Small intestine (tissue), 7 donors: ENCODE measurements at regions not wholly inside any gene's neighbourhood (a gene's known extent, or its start where the extent isn't known, plus 50 kb on each side); places are given as distances from the start of the nearest gene placed in this dataset.

Experiments
- DNase-seq, 2 donors: peaks; one replicate each; pipeline versions ENCODE4 v3.0.0 to v3.0.0-alpha.2; 2013
- FAIRE-seq: peaks from 2 replicates; lab custom pipeline; 2012; peaks lifted over from hg19 to GRCh38; lab: Jason Lieb, UNC
- H3K27ac ChIP-seq, 3 donors: one replicate each; pipeline ENCODE4 v1.5.1; 2013; ENCODE audit warnings: low read length in 2 of 3, mild to moderate bottlenecking in 2 of 3, control low read depth in 1 of 3, inconsistent platforms in 1 of 3, low read depth in 1 of 3, moderate library complexity in 1 of 3
- H3K27me3 ChIP-seq, 3 donors: one replicate each; pipeline ENCODE4 v1.6.1; 2013; ENCODE audit warnings: low read length in 3 of 3, inconsistent platforms in 1 of 3; ENCODE audit not compliant: control insufficient read depth in 3 of 3, insufficient read depth in 3 of 3
- H3K36me3 ChIP-seq, 3 donors: one replicate each; pipeline ENCODE4 v1.6.1; 2013; ENCODE audit warnings: low read length in 3 of 3, inconsistent platforms in 1 of 3, low read depth in 1 of 3, mild to moderate bottlenecking in 1 of 3, moderate library complexity in 1 of 3; ENCODE audit not compliant: control insufficient read depth in 3 of 3, insufficient read depth in 2 of 3
- H3K4me1 ChIP-seq, 3 donors: one replicate each; pipeline ENCODE4 v1.6.1; 2013; ENCODE audit warnings: low read length in 2 of 3, inconsistent platforms in 1 of 3, low read depth in 1 of 3, mild to moderate bottlenecking in 1 of 3, moderate library complexity in 1 of 3; ENCODE audit not compliant: control insufficient read depth in 3 of 3, insufficient read depth in 2 of 3
- H3K4me3 ChIP-seq, 3 donors: one replicate each; pipeline ENCODE4 v1.5.1; 2013; ENCODE audit warnings: low read length in 3 of 3, control low read depth in 1 of 3, inconsistent platforms in 1 of 3, low read depth in 1 of 3, mild to moderate bottlenecking in 1 of 3, moderate library complexity in 1 of 3
- H3K9me3 ChIP-seq, 2 donors: one replicate each; pipeline ENCODE4 v1.6.1; 2013; ENCODE audit warnings: low read depth in 1 of 2, low read length in 1 of 2; ENCODE audit not compliant: control insufficient read depth in 2 of 2, insufficient read depth in 1 of 2
- WGBS, 3 donors: extraction: QIAGEN DNeasy Blood & Tissue Kit; methylation state at CpG; one replicate each; pipeline ENCODE4 v1.1.7; 2013; 5-methylcytosine and 5-hydroxymethylcytosine counted together
- donor health status: healthy with polysubstance abuse.
- donor health status: control.
- donor health status: control.
- donor health status: Bipolar disorder and iron deficiency.
- donor health status: healthy.

DNA sequence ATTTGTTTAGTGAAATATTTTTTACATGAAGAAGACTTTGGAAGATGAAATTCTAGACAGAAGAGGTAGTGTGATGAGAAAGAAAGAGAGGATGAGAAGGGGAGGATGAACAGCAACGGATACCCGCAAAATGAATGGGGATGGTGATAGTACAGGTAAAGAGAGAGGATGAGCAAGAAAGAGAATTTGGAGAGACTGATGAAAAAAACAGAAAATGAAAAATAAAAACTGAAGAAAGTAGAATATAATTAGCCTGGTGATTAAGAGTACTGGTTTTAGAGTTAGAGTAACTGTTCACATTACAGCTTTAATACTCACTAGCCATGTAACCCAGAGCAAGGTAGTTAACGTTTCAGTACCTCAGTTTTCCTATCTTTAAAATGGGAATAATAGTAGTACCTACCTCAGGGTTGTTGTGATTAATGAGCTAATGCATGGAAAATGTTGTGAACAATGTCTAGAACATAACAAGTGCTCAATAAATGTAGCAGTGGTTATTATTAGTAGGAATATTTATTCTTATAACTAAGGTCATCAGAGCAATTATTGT, 54.9 kb upstream of the ANTXR2 start:
- FAIRE-seq (no peak), DNase-seq (no peak)
- Histone ChIP-seq H3K9me3 (no peaks in the 10 kb centered on the region), H3K4me3 (no peak overlapping the region), H3K36me3 (no peaks in the 10 kb centered on the region), H3K4me1 (no peaks in the 10 kb centered on the region), H3K27ac (no peak overlapping the region), H3K27me3 (no peaks in the 10 kb centered on the region)
- WGBS, 3 donors, result 77 to 89% (median 83%) methylated on average over 3 of the region's 3 CpGs

DNA sequence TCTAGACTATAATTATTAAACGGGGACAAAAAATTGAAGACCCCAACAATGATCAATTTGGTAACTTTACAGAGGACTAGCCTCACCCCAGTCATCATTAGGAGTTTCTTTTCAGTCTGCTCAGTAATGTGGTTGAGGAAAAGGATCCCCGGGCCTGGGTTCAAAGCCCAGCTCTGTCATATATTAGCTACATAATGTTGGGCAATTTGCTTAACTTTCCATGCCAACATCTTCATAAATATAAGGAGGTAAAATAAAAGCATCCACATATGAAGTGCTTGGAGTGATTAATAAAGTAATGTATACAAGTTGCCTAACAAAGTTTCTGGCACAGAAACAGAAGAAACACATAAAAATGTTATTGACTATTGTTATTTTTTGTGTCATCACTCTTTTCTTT, 53.4 kb upstream of the ANTXR2 start:
- Histone ChIP-seq H3K9me3 (no peaks in the 10 kb centered on the region), H3K36me3 (no peaks in the 10 kb centered on the region), H3K4me1 (no peaks in the 10 kb centered on the region), H3K4me3 (no peak overlapping the region), H3K27ac (no peak overlapping the region), H3K27me3 (no peaks in the 10 kb centered on the region)
- WGBS, 3 donors, result 85 to 92% (median 90%) methylated on average over 2 of the region's 2 CpGs
- no peak for FAIRE-seq
- DNase-seq, result no peak

DNA sequence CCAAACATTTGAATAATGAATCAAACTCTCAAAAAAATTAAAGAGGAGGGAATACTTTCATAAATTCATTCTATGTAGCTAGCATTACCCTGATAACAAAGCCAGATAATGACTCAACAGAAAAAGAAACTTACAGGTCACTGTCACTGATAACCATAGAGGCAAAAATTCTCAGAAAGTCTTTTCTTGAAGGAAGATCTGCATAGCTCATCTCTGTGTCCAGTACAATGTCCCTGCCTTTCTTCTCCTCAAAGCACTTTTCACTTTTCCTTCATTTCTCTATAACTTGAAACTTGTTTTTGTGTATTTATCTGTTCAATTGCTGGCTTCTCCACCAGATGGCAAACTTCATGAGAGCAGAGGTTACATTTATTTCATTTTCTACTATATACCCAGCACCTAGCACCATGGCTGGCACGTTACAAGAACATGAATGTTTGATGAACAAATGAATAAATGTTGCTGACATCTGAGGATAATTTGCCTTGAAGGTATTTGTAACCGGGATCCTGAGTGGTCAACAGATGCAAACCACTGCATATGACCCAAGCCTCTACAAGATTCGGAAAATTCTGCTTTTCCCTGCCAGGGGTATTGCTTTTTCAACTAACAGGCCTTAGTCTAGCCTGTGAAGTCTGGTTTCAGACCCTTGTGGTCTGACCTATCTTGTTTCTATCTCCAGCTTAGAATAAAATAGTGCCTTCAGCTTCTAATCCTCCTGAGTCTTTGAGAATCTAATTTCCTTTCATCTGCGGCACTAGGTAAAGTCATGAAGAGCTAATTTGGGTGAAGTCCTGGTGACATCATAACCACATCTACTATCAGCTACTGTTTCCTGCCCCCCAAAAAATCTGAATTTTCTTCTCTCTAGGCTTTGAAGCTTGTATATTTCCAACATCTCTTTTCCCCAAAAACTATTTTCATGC, 52.5 kb upstream of the ANTXR2 start:
- H3K27ac ChIP-seq, result peak overlapping the region in 1 of 3 donors; percentile 8
- DNase-seq, result peak; percentile 3 to 26
- WGBS, 3 donors, result 57 to 73% (median 73%) methylated on average over 4 of the region's 4 CpGs
- FAIRE-seq, result no peak
- H3K4me3 ChIP-seq, result no peak overlapping the region
- H3K36me3 ChIP-seq, result no peaks in the 10 kb centered on the region
- no peaks in the 10 kb centered on the region for H3K4me1 ChIP-seq
- H3K27me3 ChIP-seq, result no peaks in the 10 kb centered on the region
- no peaks in the 10 kb centered on the region for H3K9me3 ChIP-seq

DNA sequence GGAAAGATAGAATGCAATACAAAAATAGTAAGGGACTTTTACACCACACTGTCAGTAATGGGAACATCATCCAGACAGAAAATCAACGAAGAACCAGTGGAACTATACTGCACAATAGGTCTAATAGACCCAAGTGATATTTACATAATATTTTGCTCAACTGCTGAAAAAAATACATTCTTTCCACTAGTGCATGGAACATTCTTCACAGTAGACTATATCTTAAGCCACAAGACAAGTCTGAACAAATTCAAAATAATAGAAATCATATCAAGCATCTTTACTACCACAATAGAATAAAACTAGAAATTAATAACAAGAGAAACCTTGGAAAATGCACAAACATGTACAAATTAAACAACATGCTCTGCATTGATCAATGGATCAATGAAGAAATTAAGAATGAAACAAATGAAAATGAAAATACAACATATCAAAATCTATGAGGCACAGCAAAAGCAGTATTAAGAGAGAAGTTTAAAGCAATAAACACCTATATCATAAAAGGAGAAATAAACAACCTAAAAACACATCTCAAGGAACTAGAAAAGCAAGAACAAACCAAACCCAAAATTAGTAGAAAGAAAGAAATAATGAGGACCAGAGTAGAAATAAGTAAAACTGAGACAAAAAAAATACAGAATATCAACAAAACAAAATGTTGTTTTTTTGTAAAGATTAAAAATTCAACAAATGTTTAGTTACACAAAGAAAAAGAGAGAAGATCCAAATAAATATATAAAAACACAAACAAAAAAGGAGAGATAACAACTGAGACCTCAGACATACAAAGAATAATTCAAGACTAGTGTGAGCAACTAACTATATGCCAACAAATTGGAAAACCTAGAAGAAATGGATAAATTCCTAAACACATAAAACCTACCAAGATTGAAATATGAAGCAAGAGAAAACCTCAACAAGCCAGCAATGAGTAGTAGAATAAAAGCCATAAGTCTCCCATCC, 51.5 kb upstream of the ANTXR2 start:
- DNase-seq (no peak), FAIRE-seq (peak; percentile 55)
- Histone ChIP-seq H3K36me3 (no peaks in the 10 kb centered on the region), H3K4me3 (no peak overlapping the region), H3K9me3 (no peaks in the 10 kb centered on the region), H3K4me1 (no peaks in the 10 kb centered on the region), H3K27me3 (no peaks in the 10 kb centered on the region), H3K27ac (no peak overlapping the region)
- 63 to 80% (median 69%) methylated on average over 1 of the region's 1 CpG for WGBS, 3 donors
